ENCODE measurements at regions not wholly inside any gene's neighbourhood (a gene's known extent, or its start where the extent isn't known, plus 50 kb on each side); places are given as distances from the start of the nearest gene placed in this dataset.

DNA sequence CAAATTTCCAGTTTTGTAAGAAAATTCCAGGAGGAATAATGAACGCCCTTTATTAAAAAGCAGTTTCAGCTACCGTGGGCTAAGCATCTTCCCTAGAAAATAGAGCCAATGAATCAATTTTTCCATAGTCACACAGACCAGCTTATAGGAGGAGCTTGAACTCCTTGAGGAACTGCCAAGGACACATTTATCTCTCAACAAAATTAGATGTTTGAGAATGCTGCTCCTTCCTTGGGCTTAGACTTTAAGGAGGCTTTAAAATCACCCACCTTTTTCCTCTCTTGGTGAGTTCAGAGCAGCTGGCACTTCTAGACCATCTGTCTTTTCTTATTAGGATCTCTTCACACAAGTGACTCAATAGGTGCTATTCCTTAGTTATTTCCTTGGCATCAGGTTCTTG lies 588.0 kb downstream of the SQOR start:
- no peak for DNase-seq
- TF ChIP-seq, protein P1, sequence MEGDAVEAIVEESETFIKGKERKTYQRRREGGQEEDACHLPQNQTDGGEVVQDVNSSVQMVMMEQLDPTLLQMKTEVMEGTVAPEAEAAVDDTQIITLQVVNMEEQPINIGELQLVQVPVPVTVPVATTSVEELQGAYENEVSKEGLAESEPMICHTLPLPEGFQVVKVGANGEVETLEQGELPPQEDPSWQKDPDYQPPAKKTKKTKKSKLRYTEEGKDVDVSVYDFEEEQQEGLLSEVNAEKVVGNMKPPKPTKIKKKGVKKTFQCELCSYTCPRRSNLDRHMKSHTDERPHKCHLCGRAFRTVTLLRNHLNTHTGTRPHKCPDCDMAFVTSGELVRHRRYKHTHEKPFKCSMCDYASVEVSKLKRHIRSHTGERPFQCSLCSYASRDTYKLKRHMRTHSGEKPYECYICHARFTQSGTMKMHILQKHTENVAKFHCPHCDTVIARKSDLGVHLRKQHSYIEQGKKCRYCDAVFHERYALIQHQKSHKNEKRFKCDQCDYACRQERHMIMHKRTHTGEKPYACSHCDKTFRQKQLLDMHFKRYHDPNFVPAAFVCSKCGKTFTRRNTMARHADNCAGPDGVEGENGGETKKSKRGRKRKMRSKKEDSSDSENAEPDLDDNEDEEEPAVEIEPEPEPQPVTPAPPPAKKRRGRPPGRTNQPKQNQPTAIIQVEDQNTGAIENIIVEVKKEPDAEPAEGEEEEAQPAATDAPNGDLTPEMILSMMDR (IDR thresholded peaks at IDR 0.05; ENCODE audit: borderline replicate concordance, extremely low read depth, insufficient read depth), result no peak
- Histone ChIP-seq H3K27ac (ENCODE audit: low read depth in 2 of 2, low read length in 2 of 2) (no peak overlapping the region), H3K27me3 (ENCODE audit: control insufficient read depth, insufficient read depth, low read length) (no peaks in the 10 kb centered on the region), H3K4me3 (ENCODE audit: low read length in 3 of 3) (no peak overlapping the region), H3K9ac (ENCODE audit: low read length in 3 of 3) (no peak overlapping the region), H3K9me3 (ENCODE audit: control insufficient read depth in 2 of 3, insufficient read depth in 1 of 3, low read length in 3 of 3) (no peaks in the 10 kb centered on the region), H3K4me1 (ENCODE audit: control insufficient read depth in 2 of 3, insufficient read depth in 2 of 3, low read depth in 1 of 3, low read length in 3 of 3) (no peaks in the 10 kb centered on the region), H3K36me3 (ENCODE audit: control insufficient read depth in 2 of 3, insufficient read depth in 3 of 3, low read length in 3 of 3) (no peaks in the 10 kb centered on the region)
- intact Hi-C loops (cut with DNase I), result no loop called here
- FAIRE-seq, result no peak

DNA sequence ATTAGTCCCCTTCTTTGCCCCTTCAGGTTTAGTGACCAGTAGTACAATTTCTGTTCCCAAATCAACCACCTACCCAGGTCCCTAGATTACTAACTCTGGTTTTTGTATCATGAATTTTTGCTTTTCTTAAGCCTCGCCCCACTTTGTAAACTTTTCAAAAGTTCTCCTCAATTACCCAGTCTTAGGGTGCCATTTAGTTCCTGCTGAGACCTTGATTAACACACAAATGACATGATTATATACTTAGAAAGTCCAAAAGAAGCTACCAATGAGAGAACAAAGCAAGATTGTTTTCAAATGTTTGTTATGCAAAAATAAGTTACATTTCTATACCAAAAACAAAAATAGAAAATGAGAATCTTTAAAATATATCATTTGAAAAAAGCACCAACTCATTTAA lies 594.4 kb downstream of the SQOR start:
- Histone ChIP-seq H3K4me3 (ENCODE audit: low read length in 3 of 3) (no peak overlapping the region), H3K9ac (ENCODE audit: low read length in 3 of 3) (no peak overlapping the region), H3K27me3 (ENCODE audit: control insufficient read depth, insufficient read depth, low read length) (no peaks in the 10 kb centered on the region), H3K9me3 (ENCODE audit: control insufficient read depth in 2 of 3, insufficient read depth in 1 of 3, low read length in 3 of 3) (no peaks in the 10 kb centered on the region), H3K27ac (ENCODE audit: low read depth in 2 of 2, low read length in 2 of 2) (no peak overlapping the region), H3K36me3 (ENCODE audit: control insufficient read depth in 2 of 3, insufficient read depth in 3 of 3, low read length in 3 of 3) (no peaks in the 10 kb centered on the region), H3K4me1 (ENCODE audit: control insufficient read depth in 2 of 3, insufficient read depth in 2 of 3, low read depth in 1 of 3, low read length in 3 of 3) (no peaks in the 10 kb centered on the region)
- TF ChIP-seq, protein P1 (IDR thresholded peaks at IDR 0.05; ENCODE audit: borderline replicate concordance, extremely low read depth, insufficient read depth), result no peak
- no peak for FAIRE-seq
- intact Hi-C loops (cut with DNase I), result no loop called here
- no peak for DNase-seq

DNA sequence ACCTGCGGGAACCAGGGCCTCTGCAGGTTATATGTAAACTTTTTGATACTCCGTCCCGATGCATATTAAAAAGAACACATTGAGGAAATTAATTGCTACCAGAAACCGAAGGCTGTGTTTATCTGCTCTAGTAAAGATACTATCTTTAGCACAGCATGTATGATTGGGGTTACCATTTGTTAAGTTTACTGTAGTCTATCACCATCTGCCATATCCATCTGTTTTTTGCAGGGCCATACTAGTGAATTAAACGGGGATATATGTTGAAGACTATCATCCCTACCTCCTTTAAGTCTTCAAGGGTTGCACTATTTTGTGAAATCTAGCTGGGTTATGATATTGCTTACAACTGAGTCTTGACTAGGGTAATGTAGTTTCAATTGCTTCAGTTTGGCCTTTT lies 597.0 kb downstream of the SQOR start:
- no peaks in the 10 kb centered on the region for H3K27me3 ChIP-seq (ENCODE audit: control insufficient read depth, insufficient read depth, low read length)
- H3K4me1 ChIP-seq (ENCODE audit: control insufficient read depth in 2 of 3, insufficient read depth in 2 of 3, low read depth in 1 of 3, low read length in 3 of 3), result no peaks in the 10 kb centered on the region
- no peak for DNase-seq
- H3K27ac ChIP-seq (ENCODE audit: low read depth in 2 of 2, low read length in 2 of 2), result no peak overlapping the region
- H3K9ac ChIP-seq (ENCODE audit: low read length in 3 of 3), result no peak overlapping the region
- no peaks in the 10 kb centered on the region for H3K9me3 ChIP-seq (ENCODE audit: control insufficient read depth in 2 of 3, insufficient read depth in 1 of 3, low read length in 3 of 3)
- no peaks in the 10 kb centered on the region for H3K36me3 ChIP-seq (ENCODE audit: control insufficient read depth in 2 of 3, insufficient read depth in 3 of 3, low read length in 3 of 3)
- TF ChIP-seq, protein P1 (IDR thresholded peaks at IDR 0.05; ENCODE audit: borderline replicate concordance, extremely low read depth, insufficient read depth), result no peak
- no peak for FAIRE-seq
- no peak overlapping the region for H3K4me3 ChIP-seq (ENCODE audit: low read length in 3 of 3)
- intact Hi-C loops (cut with DNase I), result no loop called here

DNA sequence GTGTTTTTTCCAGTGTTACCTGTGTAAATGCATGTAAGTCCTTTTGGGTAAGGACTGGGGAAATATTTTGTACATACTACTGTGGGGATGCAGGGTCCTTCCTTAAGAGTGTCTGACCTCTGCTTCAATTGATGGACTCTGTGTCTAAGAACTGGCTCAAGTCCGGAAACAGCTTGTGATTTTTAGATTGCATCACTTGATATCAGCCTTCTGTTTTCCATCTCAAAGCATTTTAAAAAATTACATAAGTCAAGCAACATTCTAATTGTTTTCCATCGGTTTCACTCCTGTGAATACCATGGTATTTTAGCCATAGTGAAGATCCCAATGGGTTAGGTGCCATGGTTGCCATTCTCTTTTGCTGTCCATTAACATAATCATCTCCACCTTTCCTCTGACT lies 597.6 kb downstream of the SQOR start:
- Histone ChIP-seq H3K27me3 (ENCODE audit: control insufficient read depth, insufficient read depth, low read length) (no peaks in the 10 kb centered on the region), H3K27ac (ENCODE audit: low read depth in 2 of 2, low read length in 2 of 2) (no peak overlapping the region), H3K4me1 (ENCODE audit: control insufficient read depth in 2 of 3, insufficient read depth in 2 of 3, low read depth in 1 of 3, low read length in 3 of 3) (no peaks in the 10 kb centered on the region), H3K4me3 (ENCODE audit: low read length in 3 of 3) (no peak overlapping the region), H3K36me3 (ENCODE audit: control insufficient read depth in 2 of 3, insufficient read depth in 3 of 3, low read length in 3 of 3) (no peaks in the 10 kb centered on the region), H3K9ac (ENCODE audit: low read length in 3 of 3) (no peak overlapping the region), H3K9me3 (ENCODE audit: control insufficient read depth in 2 of 3, insufficient read depth in 1 of 3, low read length in 3 of 3) (no peaks in the 10 kb centered on the region)
- DNase-seq (no peak), FAIRE-seq (no peak)
- intact Hi-C loops (cut with DNase I), result no loop called here
- TF ChIP-seq, protein P1 (IDR thresholded peaks at IDR 0.05; ENCODE audit: borderline replicate concordance, extremely low read depth, insufficient read depth), result no peak
